Peyer's patch (tissue), 4 donors: ENCODE measurements at regions not wholly inside any gene's neighbourhood (a gene's known extent, or its start where the extent isn't known, plus 50 kb on each side); places are given as distances from the start of the nearest gene placed in this dataset.

Source experiments
- DNase-seq, 3 donors: peaks; one replicate each; pipeline ENCODE4 v3.0.0-alpha.2; 2017 to 2019
- H3K27ac ChIP-seq, 4 donors: fragments of 200-600 bp; sonication (generic); one replicate each; pipeline ENCODE4 v1.5.1; 2016 to 2019
- H3K27me3 ChIP-seq, 2 donors: fragments of 200-600 bp; sonication (generic); one replicate each; pipeline ENCODE4 v1.5.1; 2019
- H3K36me3 ChIP-seq, 3 donors: fragments of 200-600 bp; sonication (generic); one replicate each; pipeline ENCODE4 v1.5.1; 2016 to 2019
- H3K4me1 ChIP-seq, 4 donors: fragments of 200-600 bp; sonication (generic); one replicate each; pipeline ENCODE4 v1.5.1; 2016 to 2019
- H3K4me3 ChIP-seq, 4 donors: fragments of 200-600 bp; sonication (generic); 1 replicate in 3 of 4; 2 replicates in 1 of 4; pipeline ENCODE4 v1.5.1; 2016 to 2019; ENCODE audit warnings: mild to moderate bottlenecking in 1 of 4
- H3K9me3 ChIP-seq, 4 donors: fragments of 200-600 bp; sonication (generic); one replicate each; pipeline ENCODE4 v1.5.1; 2016 to 2019; ENCODE audit warnings: mild to moderate bottlenecking in 1 of 4
- POLR2A ChIP-seq, 2 donors: fragments of 450-650 bp; IDR thresholded peaks; one replicate each; pipeline ENCODE4 v1.5.1; 2017; ENCODE audit warnings: antibody characterized with exemption in 2 of 2, mild to moderate bottlenecking in 2 of 2, moderate library complexity in 2 of 2
- TF ChIP-seq, protein P1 (sequence below), 6 experiments: fragments of 450-650 bp in 4 of 6; fragments of 200-600 bp in 2 of 6; sonication (generic) in 1 of 6; IDR thresholded peaks; one replicate each; pipeline ENCODE4 v1.5.1; 2017 to 2019; ENCODE audit warnings: antibody characterized with exemption in 6 of 6, mild to moderate bottlenecking in 3 of 6, moderate library complexity in 1 of 6

GRCh38 chr19:31976775-31977536 lies 368.5 kb upstream of the ZNF507 start:
- no peak overlapping the region for H3K27ac ChIP-seq
- H3K4me1 ChIP-seq, result no peaks in the 10 kb centered on the region
- no peaks in the 10 kb centered on the region for H3K36me3 ChIP-seq
- no peaks in the 10 kb centered on the region for H3K27me3 ChIP-seq
- no peak for DNase-seq
- no peak for TF ChIP-seq POLR2A (IDR thresholded peaks at IDR 0.05)
- TF ChIP-seq, protein P1, sequence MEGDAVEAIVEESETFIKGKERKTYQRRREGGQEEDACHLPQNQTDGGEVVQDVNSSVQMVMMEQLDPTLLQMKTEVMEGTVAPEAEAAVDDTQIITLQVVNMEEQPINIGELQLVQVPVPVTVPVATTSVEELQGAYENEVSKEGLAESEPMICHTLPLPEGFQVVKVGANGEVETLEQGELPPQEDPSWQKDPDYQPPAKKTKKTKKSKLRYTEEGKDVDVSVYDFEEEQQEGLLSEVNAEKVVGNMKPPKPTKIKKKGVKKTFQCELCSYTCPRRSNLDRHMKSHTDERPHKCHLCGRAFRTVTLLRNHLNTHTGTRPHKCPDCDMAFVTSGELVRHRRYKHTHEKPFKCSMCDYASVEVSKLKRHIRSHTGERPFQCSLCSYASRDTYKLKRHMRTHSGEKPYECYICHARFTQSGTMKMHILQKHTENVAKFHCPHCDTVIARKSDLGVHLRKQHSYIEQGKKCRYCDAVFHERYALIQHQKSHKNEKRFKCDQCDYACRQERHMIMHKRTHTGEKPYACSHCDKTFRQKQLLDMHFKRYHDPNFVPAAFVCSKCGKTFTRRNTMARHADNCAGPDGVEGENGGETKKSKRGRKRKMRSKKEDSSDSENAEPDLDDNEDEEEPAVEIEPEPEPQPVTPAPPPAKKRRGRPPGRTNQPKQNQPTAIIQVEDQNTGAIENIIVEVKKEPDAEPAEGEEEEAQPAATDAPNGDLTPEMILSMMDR (IDR thresholded peaks at IDR 0.05), result no peak
- no peak overlapping the region for H3K4me3 ChIP-seq
- no peaks in the 10 kb centered on the region for H3K9me3 ChIP-seq

- H3K4me1 ChIP-seq, result no peaks in the 10 kb centered on the region
- H3K27ac ChIP-seq, result no peak overlapping the region
- no peak for DNase-seq
- TF ChIP-seq POLR2A (IDR thresholded peaks at IDR 0.05), result no peak
- TF ChIP-seq, protein P1 (IDR thresholded peaks at IDR 0.05), result no peak
- H3K27me3 ChIP-seq, result no peaks in the 10 kb centered on the region
- H3K4me3 ChIP-seq, result no peak overlapping the region
- H3K36me3 ChIP-seq, result no peaks in the 10 kb centered on the region
- no peaks in the 10 kb centered on the region for H3K9me3 ChIP-seq
Observed at GRCh38 chr19:31979362-31979761, 366.0 kb upstream of the ZNF507 start.

- Histone ChIP-seq H3K4me3 (no peak overlapping the region), H3K4me1 (no peaks in the 10 kb centered on the region), H3K9me3 (no peaks in the 10 kb centered on the region), H3K36me3 (no peaks in the 10 kb centered on the region), H3K27ac (no peak overlapping the region), H3K27me3 (no peaks in the 10 kb centered on the region)
- TF ChIP-seq, protein P1 (IDR thresholded peaks at IDR 0.05), result no peak
- TF ChIP-seq POLR2A (IDR thresholded peaks at IDR 0.05), result no peak
- DNase-seq, result no peak
Observed at GRCh38 chr19:31979949-31980670, 365.3 kb upstream of the ZNF507 start.

GRCh38 chr19:31980796-31981195 lies 364.6 kb upstream of the ZNF507 start:
- no peaks in the 10 kb centered on the region for H3K36me3 ChIP-seq
- no peaks in the 10 kb centered on the region for H3K27me3 ChIP-seq
- no peak for DNase-seq
- H3K27ac ChIP-seq, result no peak overlapping the region
- H3K4me1 ChIP-seq, result no peaks in the 10 kb centered on the region
- H3K4me3 ChIP-seq, result no peak overlapping the region
- no peak for TF ChIP-seq POLR2A (IDR thresholded peaks at IDR 0.05)
- TF ChIP-seq, protein P1 (IDR thresholded peaks at IDR 0.05), result no peak
- H3K9me3 ChIP-seq, result no peaks in the 10 kb centered on the region

DNA sequence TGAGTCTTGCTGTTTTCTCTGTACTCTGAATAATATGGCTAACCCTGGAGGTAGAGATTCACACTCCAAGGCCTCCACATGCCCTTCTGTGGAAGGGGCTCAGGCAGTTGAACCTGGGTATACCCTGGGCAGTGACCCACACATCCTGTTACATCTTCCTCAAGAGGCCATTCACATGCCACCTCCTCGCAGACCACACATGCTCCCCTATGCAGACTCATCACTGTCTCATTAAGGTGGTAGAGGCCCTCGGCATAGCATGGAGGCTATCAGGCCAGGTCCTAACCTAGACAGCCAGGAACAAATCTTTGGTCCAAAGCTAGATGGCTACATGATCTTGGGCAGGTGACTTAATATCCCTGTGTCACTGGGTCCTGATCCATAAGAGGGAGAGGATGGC lies 363.9 kb upstream of the ZNF507 start:
- Histone ChIP-seq H3K4me3 (no peak overlapping the region), H3K4me1 (no peaks in the 10 kb centered on the region), H3K9me3 (no peaks in the 10 kb centered on the region), H3K27me3 (no peaks in the 10 kb centered on the region), H3K27ac (no peak overlapping the region), H3K36me3 (no peaks in the 10 kb centered on the region)
- no peak for DNase-seq
- no peak for TF ChIP-seq POLR2A (IDR thresholded peaks at IDR 0.05)
- TF ChIP-seq, protein P1 (IDR thresholded peaks at IDR 0.05), result no peak
